Upper lobe of left lung (tissue), 4 donors: ENCODE measurements at regions not wholly inside any gene's neighbourhood (a gene's known extent, or its start where the extent isn't known, plus 50 kb on each side); places are given as distances from the start of the nearest gene placed in this dataset.

Experiments used
- CTCF ChIP-seq, 6 experiments: fragments of 450-650 bp in 4 of 6; fragments of 200-600 bp in 2 of 6; sonication (generic) in 2 of 6; IDR thresholded peaks; one replicate each; pipeline ENCODE4 v1.5.1; 2016 to 2019; ENCODE audit warnings: antibody characterized with exemption in 6 of 6
- EP300 ChIP-seq, 4 donors: sonication (generic); formaldehyde crosslinking; IDR thresholded peaks; one replicate each; pipeline ENCODE4 v1.5.1; 2017; ENCODE audit warnings: antibody characterized with exemption in 4 of 4, control low read depth in 2 of 4
- POLR2A ChIP-seq, 4 donors: fragments of 450-650 bp; IDR thresholded peaks; one replicate each; pipeline ENCODE4 v1.5.1; 2016 to 2017; ENCODE audit warnings: antibody characterized with exemption in 4 of 4, mild to moderate bottlenecking in 2 of 4
- POLR2AphosphoS5 ChIP-seq, 2 donors: sonication (generic); formaldehyde crosslinking; IDR thresholded peaks; one replicate each; pipeline ENCODE4 v1.5.1; 2017; ENCODE audit warnings: antibody characterized with exemption in 2 of 2

DNA sequence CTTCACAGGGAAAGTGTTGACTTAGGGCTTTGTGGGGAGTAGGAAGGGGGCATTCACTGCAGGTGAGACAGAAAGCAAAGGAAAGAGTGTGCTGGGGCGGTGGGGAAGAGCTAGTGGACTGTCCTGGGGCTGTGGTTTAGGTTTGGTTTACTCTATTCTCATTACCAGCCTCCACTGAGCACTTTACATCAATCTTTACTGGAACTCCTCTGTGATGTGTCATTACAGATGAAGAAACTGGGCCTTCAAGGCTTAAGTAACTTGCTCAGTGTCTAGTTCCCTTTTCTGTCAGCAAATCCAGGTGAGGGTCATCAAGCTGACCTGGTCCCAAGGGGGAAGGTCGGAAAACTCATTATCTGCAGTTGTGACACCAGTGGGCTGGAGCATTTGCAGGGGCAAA, 120.2 kb upstream of the PFN2 start:
- TF ChIP-seq CTCF (IDR thresholded peaks at IDR 0.05) (no peak), POLR2A (IDR thresholded peaks at IDR 0.05) (no peak), EP300 (IDR thresholded peaks at IDR 0.05) (no peak), POLR2AphosphoS5 (IDR thresholded peaks at IDR 0.05) (no peak)
